ENCODE measurements at regions not wholly inside any gene's neighbourhood (a gene's known extent, or its start where the extent isn't known, plus 50 kb on each side); places are given as distances from the start of the nearest gene placed in this dataset.

- no peak for DNase-seq
Measured at GRCh38 chr20:24872291-24873024, 76.6 kb upstream of the CST7 start.

GRCh38 chr20:24873025-24873620 lies 75.9 kb upstream of the CST7 start:
- DNase-seq = no peak

- no peak for DNase-seq
Measured at GRCh38 chr20:24875078-24875477, 74.0 kb upstream of the CST7 start.

GRCh38 chr20:24877652-24878051 lies 71.4 kb upstream of the CST7 start:
- no peak for DNase-seq

- DNase-seq = no peak
Measured at GRCh38 chr20:24878657-24879056, 70.4 kb upstream of the CST7 start.

DNA sequence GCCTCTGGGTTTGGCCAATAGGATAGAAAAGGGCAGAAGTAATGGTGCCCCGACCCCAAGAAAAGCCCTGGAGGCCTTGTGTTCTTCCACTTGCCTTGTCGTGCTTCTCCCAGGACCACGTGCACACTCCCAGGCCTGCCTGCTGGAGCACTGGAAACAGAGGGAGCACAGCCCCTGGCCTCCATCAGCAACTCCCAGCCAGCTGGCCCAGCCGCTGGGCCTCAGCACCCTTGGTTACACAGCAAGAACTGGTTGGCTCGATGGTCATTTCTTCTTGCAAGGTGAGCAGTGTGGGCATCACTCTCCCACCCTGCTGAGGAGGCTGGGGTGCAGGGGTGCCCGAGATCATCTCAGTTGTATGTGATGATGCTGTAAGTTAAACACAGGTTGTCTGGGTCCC lies 69.2 kb upstream of the CST7 start:
- no peak for DNase-seq

GRCh38 chr20:24880356-24880755 lies 68.7 kb upstream of the CST7 start:
- DNase-seq = no peak

GRCh38 chr20:24890286-24890685 lies 58.8 kb upstream of the CST7 start:
- DNase-seq = no peak

- DNase-seq = no peak
Measured at GRCh38 chr20:24891546-24892393, 57.3 kb upstream of the CST7 start.

DNA sequence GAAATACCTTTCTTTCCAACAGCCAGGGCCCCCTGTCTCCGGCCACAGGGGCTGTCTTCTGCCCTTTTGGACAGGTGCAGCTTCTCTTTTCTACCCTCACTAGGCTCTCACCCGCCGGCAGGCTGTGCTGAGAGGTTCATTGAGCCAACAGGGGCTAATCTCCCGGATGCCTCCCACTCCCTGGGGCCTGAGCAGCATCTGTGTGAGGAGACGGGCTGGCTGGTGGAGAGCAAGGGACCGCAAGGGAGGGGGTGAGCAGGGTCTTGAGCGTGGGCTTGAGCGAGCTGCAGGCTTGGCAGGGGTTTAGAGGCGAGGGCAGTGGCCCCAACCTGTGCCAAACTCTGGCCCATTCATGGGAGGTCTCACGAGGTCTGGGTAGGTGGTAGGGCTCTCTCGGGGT lies 56.5 kb upstream of the CST7 start:
- DNase-seq = no peak

- no peak for DNase-seq
Measured at GRCh38 chr20:24892931-24893330, 56.1 kb upstream of the CST7 start.

DNA sequence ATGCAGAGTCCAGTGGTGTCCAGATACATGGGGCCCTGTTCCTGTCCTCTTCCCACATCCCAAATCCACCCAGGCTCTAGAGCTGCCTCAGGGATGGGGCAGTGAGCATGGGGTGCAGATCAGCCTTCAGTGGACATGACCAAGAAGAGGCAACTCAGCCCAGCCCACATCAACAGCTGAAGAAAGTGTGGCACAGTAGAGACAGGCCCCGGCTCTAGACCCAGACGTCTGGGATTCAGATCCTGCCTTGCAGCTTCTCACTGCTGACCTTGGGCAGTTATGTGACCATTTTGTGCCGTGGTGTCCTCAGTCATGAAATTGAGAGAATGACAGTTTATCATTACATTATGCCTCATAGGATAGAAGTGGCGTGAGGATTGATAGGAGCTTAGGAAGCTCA lies 54.6 kb upstream of the CST7 start:
- DNase-seq = no peak

DNA sequence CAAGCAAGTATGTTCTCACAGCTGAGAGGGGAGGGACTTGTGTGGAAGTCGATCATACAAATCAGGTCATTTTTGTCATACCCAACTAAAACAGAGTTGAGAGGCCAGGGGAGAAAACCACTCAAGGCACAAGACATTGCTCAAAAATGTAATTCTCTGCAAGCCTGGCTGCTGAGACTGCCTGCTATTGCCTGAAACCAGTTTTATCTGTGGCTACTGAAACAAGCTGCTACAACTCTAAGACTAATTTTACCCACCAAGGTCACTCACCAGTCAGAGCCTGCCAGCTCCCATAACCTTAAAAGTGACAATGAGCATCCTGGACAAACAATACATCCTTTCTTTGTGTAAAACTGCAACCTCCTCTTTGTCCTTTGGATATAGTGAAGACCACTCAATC lies 54.1 kb upstream of the CST7 start:
- DNase-seq = no peak

- no peak for DNase-seq
Measured at GRCh38 chr20:24895431-24895830, 53.6 kb upstream of the CST7 start.

DNA sequence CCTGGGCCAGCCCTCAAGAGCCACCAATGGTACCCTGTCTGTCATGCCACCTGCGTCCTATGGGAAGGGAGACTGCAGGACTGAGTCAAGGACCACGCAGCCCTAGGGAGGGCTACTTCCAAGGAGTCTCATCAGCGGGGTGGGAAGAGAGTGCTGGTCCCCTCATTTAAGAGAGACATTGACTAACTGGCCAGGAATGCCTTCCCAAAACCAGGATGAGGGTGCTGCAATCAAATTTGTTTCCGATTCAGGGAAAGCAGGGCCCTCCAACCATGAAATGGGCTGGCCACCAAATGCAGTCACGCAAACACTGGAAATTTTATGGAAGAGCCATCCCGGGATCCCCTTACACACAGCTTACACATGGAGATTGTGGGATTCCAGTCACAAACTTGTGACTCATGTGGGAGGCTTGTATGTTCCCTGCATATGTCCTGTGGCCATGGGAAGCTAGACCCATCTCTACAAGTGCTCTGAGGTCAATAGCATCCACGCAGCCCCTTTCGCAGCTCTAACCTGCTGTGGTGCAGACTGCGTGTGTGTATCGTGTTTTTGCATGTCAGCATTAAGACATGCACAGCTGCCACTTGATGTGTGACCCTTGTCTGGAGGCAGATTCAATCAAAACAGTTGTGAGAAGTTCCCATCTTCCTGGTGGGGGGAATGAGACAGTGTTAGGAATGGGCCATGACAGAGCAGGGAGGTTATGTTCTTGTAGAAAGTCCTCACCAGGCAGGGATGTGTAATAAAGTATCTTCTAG lies 53.0 kb upstream of the CST7 start:
- DNase-seq = no peak

GRCh38 chr20:24896984-24897383 lies 52.1 kb upstream of the CST7 start:
- DNase-seq = no peak

GRCh38 chr20:24897974-24898373 lies 51.1 kb upstream of the CST7 start:
- no peak for DNase-seq

GRCh38 chr20:24899153-24899552 lies 49.9 kb upstream of the CST7 start:
- no peak for DNase-seq
